Stimulated activated naive CD8-positive, alpha-beta T cell treated with anti-CD3 and anti-CD28 coated beads, Interleukin-15, amount 100 ng/mL, for 72 hours (primary cell): ENCODE measurements at regions not wholly inside any gene's neighbourhood (a gene's known extent, or its start where the extent isn't known, plus 50 kb on each side); places are given as distances from the start of the nearest gene placed in this dataset.

Source experiments
- ATAC-seq: fragments of 150-1000 bp; cut with Tn5 transposase; 2 replicates; pipeline ENCODE4 v1.10.0; 2021; ENCODE audit warnings: mild to moderate bottlenecking, moderate library complexity
- DNase-seq, 2 donors: peaks; one replicate each; pipeline ENCODE4 v3.0.0; 2021 to 2022
- H3K27ac Mint-ChIP-seq, 2 donors: one replicate each; pipeline ENCODE4 v1.8.0; 2022; ENCODE audit warnings: mild to moderate bottlenecking in 2 of 2, mixed read lengths in 2 of 2, moderate library complexity in 2 of 2
- H3K27me3 Mint-ChIP-seq: one replicate; pipeline ENCODE4 v1.8.0; 2022; ENCODE audit warnings: mixed read lengths
- H3K4me1 Mint-ChIP-seq: one replicate; pipeline ENCODE4 v1.8.0; 2022; ENCODE audit warnings: mild to moderate bottlenecking, mixed read lengths
- H3K4me3 Mint-ChIP-seq, 2 donors: one replicate each; pipeline ENCODE4 v1.8.0; 2022; ENCODE audit warnings: mild to moderate bottlenecking in 2 of 2, mixed read lengths in 2 of 2, moderate library complexity in 1 of 2
- H3K9me3 Mint-ChIP-seq, 2 donors: one replicate each; pipeline ENCODE4 v1.8.0; 2022; ENCODE audit warnings: mixed read lengths in 2 of 2

DNA sequence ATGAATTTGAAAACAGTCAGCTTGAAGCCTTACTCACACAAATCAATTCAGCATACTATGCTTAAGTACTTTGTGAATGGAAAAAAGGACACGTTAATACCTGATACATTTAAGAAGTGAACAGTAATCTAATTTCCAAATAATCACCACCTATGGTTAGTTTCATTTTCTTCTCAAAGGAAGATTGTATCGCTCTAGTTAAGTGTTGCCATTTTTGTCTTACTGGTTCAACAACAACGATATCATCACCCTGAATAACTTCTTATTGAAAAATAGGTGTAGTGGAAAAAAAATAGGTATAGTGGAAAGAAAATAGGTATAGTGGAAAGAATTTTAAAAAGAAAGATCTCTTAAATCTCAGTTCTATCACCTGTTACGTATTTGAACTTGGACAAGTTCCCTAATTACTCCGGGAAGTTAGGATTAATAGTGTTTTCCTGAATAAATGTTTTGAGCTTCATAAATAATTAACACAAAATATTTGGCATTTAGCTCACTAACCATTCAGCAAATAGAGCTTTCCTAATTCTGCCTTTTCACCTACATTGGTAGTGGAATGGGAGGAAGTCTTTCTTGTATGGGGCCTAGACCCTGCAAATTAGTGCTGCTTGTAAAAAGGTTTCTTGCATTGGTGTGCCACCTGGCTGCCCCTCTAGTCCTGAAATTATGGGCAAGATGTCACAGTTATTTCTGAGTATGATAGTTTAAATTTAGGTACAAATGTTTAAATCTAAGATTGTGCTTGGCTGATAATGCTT is 502.6 kb upstream of the NMUR2 start:
- no peak for DNase-seq
- Mint-ChIP-seq H3K27me3 (no peaks in the 10 kb centered on the region), H3K4me3 (no peak overlapping the region), H3K9me3 (peaks cover 6 to 15% of the 10 kb centered on the region in 2 donors), H3K4me1 (no peaks in the 10 kb centered on the region), H3K27ac (no peak overlapping the region)
- no peak for ATAC-seq

DNA sequence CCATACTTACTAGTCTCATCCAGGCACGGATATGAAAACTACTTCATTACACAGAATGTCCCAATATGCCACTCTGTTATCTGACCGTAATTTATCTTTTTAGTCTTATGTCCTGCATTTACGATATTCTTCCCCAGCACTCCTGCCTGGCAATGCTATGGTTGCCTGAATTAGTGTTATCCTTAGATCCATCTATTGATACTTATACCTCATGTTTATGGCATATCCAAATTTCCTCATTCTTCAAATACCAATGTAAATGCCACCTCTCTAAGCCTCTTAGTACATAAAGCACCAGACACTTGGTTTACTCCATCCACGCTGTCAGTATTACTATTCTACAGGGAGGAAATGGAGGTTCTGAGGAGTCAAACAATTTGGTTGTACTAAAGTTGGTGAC is 507.8 kb upstream of the NMUR2 start:
- Mint-ChIP-seq H3K27me3 (no peaks in the 10 kb centered on the region), H3K4me3 (no peak overlapping the region), H3K9me3 (peaks cover 6 to 15% of the 10 kb centered on the region in 2 donors), H3K4me1 (no peaks in the 10 kb centered on the region), H3K27ac (no peak overlapping the region)
- ATAC-seq (no peak), DNase-seq (no peak)

DNA sequence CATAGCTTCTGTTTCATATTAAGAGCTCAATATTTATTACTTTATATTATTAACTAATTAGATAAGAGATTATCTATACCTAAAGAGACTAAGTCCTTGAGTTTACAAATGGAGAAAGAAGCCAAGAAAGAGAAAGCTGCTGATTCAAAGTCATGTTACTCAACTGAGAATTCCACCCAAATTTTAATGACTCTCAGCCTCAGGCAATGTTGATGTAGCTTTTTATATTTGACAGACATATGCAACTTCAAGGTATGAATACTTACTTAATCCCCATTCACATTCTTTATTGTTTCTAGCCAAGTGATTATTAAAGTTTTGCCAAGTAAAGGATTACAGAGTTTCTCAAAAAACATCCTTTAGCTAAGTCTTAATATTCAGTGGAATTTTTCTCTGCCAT is 527.5 kb upstream of the NMUR2 start:
- ATAC-seq = no peak
- no peak overlapping the region for H3K27ac Mint-ChIP-seq
- H3K9me3 Mint-ChIP-seq = peaks cover 9 to 10% of the 10 kb centered on the region in 2 donors
- H3K4me1 Mint-ChIP-seq = no peaks in the 10 kb centered on the region
- DNase-seq = no peak
- H3K27me3 Mint-ChIP-seq = no peaks in the 10 kb centered on the region
- no peak overlapping the region for H3K4me3 Mint-ChIP-seq

DNA sequence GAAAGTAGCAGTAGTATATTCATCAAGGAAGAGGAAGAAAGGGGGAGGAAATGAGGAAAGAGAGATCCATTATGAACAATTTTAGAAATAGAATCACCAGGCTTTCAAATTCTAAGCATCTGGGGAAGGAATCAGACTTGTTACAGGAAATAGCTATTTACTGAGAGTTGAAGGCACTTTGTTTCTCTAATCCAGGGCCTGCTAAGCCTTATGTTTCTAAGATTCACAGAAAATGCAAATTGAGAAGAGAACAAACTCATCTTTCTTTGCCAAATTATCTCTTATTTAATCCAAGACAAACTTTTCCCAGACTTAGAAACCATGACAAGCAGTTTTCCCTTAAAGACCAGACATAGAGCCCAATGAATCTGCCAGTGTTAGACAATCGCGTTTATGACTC is 528.0 kb upstream of the NMUR2 start:
- ATAC-seq (no peak), DNase-seq (no peak)
- Mint-ChIP-seq H3K9me3 (peaks cover 13 to 14% of the 10 kb centered on the region in 2 donors), H3K27me3 (no peaks in the 10 kb centered on the region), H3K4me3 (no peak overlapping the region), H3K27ac (no peak overlapping the region), H3K4me1 (no peaks in the 10 kb centered on the region)

DNA sequence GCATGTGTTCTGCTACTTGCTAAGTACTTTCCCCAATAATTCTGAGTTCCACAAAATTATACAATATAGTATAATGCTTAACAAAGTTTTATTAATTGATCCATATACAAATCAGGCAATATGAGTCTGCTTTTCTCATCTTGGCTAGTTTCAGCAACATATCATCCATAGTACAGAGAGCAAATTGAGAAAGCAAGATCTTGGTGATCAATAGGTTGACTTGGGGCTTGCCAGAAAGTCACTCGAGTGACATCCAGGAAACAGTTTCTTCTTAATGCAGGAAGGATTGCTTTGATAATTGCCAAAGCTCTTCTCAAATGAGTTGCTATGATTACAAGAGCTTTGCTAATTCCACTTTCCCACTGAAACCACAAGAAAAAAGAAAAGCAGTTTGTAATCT is 533.6 kb upstream of the NMUR2 start:
- DNase-seq = no peak
- H3K9me3 Mint-ChIP-seq = peaks cover 15 to 17% of the 10 kb centered on the region in 2 donors
- H3K27me3 Mint-ChIP-seq = no peaks in the 10 kb centered on the region
- no peak overlapping the region for H3K4me3 Mint-ChIP-seq
- no peak overlapping the region for H3K27ac Mint-ChIP-seq
- no peaks in the 10 kb centered on the region for H3K4me1 Mint-ChIP-seq
- ATAC-seq = no peak

DNA sequence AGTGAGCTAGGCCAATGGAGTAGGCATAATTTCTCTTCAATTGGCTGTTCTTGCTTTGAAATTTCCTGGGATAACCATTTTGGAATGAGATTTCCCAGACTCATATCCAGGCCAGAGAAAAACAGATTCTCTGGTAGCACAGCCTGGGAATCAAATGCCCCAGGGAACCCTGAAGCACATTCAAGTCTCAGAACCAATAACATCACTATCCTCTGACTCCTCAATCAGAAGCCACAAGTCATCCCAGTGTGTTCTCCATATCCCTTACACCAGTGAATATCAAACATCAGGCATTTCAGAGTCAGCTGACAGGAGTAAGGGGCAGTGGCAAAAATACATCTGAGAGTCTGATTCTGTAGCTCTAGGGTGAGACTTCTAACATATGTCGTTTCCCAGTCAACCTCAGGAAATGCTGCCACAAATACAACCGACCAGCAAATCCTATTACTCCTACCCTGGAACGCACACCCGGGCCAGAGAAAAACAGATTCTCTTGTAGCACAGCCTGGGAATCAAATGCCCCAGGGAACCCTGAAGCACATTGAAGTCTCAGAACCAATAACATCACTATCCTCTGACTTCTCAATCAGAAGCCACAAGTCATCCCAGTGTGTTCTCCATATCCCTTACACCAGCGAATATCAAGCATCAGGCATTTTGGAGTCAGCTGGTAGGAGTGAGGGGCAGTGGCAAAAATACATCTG is 537.7 kb upstream of the NMUR2 start:
- Mint-ChIP-seq H3K27ac (no peak overlapping the region), H3K27me3 (no peaks in the 10 kb centered on the region), H3K4me3 (no peak overlapping the region), H3K4me1 (no peaks in the 10 kb centered on the region), H3K9me3 (peaks cover 13 to 25% of the 10 kb centered on the region in 2 donors)
- no peak for ATAC-seq
- DNase-seq = no peak

DNA sequence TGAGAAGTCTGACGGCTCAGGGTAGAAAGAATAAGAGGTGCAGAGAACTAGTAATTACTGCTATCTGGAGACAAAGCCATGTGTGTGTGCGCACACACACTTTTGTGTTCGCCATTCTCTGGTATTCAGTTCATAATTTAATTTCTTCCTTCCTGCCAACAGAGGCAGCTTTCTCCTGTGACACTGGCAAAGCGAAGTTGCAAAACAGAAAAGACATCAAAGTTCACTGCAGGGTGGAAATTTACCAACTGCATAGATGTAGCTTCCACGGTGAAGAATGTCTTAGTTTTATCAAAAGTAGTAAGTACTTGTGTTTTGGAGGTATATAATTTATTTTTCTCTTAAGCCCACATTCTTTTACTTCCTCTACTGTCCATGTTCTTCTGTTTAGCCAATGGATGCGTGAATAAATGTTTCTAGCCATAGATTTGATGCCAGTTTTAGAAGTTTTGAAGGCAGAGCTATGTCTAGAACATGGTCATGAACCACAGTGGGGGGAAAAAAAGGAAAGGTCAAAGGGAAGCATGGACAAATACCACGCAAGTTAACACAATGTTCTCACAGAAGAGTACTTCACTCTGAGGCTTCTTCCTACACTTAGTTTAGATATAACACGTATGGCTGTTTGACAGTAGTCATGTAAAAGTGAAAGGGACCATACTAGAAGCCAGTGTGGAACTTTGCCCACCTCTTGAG is 536.5 kb upstream of the GRIA1 start:
- no peak overlapping the region for H3K27ac Mint-ChIP-seq
- ATAC-seq (no peak), DNase-seq (no peak)
- H3K4me1 Mint-ChIP-seq = no peaks in the 10 kb centered on the region
- no peaks in the 10 kb centered on the region for H3K27me3 Mint-ChIP-seq
- H3K4me3 Mint-ChIP-seq = no peak overlapping the region
- H3K9me3 Mint-ChIP-seq = no peaks in the 10 kb centered on the region

DNA sequence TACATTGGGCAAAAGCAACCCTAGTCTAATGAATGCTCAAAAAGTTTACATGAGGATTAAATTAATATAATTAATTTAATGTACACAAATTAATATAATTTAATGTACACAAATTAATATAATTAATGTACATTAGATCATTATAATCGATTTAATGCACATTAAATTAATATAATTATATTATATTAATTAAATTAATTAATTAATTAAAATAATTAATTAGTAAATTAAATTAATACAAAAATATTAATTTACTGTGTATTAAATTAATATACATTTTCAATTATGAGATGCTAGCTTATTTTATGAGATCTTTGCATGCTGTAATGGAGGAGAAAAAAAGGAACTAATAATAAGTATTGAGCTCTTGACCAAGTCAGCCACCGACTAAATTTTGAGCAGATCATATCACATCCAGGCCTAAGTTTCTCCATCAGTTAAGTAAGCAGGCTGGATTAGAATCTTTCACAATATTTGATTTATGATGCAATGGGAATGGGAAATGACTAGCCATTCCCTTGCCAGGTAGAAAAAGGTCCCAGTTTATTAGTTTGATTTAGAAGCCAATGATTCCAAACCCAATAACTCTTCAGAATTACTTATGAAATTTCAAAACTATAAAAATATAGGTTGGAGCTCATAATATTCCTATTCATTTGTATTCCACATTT is 533.4 kb upstream of the GRIA1 start:
- Mint-ChIP-seq H3K4me1 (no peaks in the 10 kb centered on the region), H3K4me3 (no peak overlapping the region), H3K9me3 (no peaks in the 10 kb centered on the region), H3K27me3 (no peaks in the 10 kb centered on the region), H3K27ac (no peak overlapping the region)
- DNase-seq (no peak), ATAC-seq (no peak)

DNA sequence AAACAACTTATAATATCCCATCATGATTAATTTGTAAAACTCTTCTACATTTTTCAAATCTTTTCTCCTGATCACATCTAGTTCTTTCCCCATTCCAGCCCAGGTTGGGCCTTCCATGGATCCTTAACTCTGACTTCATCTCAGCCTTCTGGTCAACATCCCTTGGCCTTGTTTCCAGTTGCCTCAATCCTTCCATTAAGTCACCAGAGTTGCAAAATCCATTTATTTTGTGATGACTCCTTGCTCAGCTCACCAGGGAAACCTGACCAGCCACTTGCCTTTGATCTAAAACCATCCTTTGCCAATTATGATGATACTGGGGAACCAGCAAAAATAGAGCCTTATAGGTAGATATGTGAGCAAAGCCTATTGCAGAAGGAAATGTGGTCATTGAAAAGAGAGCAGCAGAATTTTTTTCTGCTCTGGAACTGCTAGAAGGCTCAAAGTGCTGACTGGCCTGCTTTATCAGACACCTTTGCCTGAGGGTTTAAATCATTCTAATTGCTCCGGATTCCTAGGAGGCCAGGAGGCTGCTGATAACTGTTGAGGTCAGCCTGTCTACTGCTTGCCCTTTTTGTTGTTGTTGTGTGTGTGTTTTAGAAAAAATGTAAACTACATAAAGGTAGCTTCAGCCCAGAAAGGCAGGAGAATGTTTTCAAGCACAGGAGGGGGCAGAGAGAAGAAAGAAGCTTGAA is 512.2 kb upstream of the GRIA1 start:
- H3K9me3 Mint-ChIP-seq = peaks cover 19 to 37% of the 10 kb centered on the region in 2 donors
- H3K4me3 Mint-ChIP-seq = no peak overlapping the region
- H3K4me1 Mint-ChIP-seq = no peaks in the 10 kb centered on the region
- H3K27me3 Mint-ChIP-seq = no peaks in the 10 kb centered on the region
- no peak for ATAC-seq
- no peak for DNase-seq
- peak overlapping the region in 1 of 2 donors; percentile 39 for H3K27ac Mint-ChIP-seq

DNA sequence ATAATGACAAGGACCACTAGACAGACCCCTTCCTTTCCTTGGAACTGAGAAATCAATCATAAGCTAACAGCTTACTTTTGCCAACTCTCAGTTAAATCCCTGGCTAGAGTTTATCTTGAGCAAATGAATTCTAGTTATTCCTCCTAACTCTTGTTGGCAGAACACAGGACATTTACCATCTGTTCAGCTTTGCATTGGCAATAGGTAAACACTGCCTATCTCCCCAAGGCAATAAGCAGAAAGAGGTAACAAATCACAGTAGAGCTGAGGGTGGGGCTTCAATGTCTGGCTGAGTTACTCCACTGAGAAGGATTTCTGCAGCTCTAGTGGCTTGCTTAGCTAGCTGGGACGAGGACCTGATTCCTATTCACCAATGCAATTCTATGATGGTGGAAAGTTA is 503.3 kb upstream of the GRIA1 start:
- DNase-seq = no peak
- no peaks in the 10 kb centered on the region for H3K27me3 Mint-ChIP-seq
- H3K4me3 Mint-ChIP-seq = no peak overlapping the region
- no peak for ATAC-seq
- H3K27ac Mint-ChIP-seq = no peak overlapping the region
- no peaks in the 10 kb centered on the region for H3K4me1 Mint-ChIP-seq
- H3K9me3 Mint-ChIP-seq = peaks cover 5 to 9% of the 10 kb centered on the region in 2 donors

DNA sequence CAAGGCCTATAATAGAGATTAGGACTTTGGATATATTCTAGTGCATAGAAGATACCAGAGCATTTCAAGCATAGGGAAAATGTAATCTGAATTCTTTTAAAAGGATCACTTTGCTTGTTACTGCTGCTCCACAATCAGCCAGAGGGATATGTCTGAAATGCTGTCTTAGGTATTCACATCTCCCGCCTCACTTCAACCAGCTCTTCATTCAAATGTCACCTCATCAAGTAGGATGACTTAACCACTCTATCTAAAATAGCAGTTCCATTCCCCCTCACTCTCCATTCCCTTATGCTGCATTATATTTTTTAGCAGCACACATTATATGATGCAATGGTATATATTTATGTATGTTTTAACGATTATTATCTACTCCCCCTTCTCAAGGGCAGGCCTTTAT is 500.3 kb upstream of the GRIA1 start:
- no peaks in the 10 kb centered on the region for H3K27me3 Mint-ChIP-seq
- H3K4me1 Mint-ChIP-seq = no peaks in the 10 kb centered on the region
- DNase-seq (no peak), ATAC-seq (no peak)
- H3K9me3 Mint-ChIP-seq = peaks cover 0 to 5% of the 10 kb centered on the region in 2 donors
- no peak overlapping the region for H3K27ac Mint-ChIP-seq
- H3K4me3 Mint-ChIP-seq = no peak overlapping the region

DNA sequence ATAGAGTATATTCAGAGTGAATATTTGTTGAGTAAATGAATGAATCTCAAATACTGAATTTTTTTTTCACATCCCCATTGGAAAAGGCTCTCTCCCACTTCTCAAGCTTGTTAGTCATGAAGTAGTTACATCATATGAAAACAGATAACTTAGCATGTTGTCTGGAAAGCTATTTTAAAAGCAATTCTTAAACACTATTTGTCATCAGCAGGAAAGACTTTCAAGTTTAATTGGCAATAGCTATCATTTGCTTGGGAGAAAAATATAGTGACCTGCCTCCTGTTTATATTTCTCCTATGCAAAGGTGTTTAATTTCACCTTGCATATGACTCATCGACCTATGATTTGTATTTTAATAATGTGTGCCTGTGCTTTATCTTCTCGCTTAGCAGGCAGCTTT is 499.8 kb upstream of the GRIA1 start:
- no peaks in the 10 kb centered on the region for H3K27me3 Mint-ChIP-seq
- H3K27ac Mint-ChIP-seq = no peak overlapping the region
- no peaks in the 10 kb centered on the region for H3K4me1 Mint-ChIP-seq
- H3K9me3 Mint-ChIP-seq = peaks cover 0 to 5% of the 10 kb centered on the region in 2 donors
- DNase-seq (no peak), ATAC-seq (no peak)
- no peak overlapping the region for H3K4me3 Mint-ChIP-seq

DNA sequence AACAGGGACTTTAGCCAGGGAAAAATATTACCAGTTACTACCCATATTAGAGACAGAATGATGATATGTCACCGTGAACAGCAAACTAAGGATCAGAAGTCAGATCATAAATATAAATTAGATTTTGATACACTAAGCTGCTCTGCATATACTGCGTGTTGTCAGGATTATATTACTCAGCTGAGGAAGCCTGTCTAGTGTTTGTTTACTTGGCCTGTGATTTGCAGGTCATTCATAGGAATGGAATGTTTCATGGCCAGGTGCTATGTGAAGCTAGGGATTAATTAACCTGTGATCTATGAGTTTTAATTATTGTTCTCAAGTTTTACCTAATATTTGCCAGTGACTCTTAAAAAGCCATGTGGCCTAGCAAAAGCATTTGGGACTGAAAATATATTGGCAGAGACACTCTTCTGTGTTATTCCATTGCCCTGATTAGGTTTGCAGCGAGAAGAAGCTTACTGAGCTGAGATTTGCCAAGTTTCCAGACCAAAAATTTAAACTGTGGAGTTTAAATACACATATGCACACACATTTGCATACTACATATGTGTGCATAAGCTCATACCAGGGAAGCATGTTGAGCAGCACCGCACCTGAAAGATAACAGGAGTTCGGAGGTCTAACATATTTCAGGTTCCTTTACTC is 496.3 kb upstream of the GRIA1 start:
- no peaks in the 10 kb centered on the region for H3K4me1 Mint-ChIP-seq
- H3K9me3 Mint-ChIP-seq = no peaks in the 10 kb centered on the region
- H3K4me3 Mint-ChIP-seq = no peak overlapping the region

DNA sequence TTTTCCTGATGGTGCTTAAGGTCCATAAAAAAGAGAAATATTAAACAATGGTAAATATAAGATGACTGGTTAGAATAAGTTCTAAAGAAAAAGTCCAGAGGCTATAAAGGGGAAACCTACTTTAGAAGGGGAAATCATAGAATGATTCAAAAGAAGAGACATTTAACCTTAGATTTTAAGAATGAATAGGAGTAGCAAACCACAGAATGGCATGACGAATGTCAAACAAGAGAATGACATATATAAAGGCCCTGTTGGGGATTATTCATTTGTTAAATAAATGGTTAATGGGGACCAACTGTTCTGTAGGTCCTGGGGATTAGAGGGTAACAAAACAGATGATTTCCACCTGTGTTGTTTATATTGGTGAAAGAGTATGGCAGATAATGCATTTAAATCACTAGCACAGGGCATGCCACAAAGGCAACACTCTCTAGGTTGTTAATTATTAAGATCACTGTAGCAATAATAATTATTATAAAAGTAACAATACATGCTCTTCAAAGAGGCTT is 495.2 kb upstream of the GRIA1 start:
- H3K27me3 Mint-ChIP-seq = no peaks in the 10 kb centered on the region
- ATAC-seq (no peak), DNase-seq (no peak)
- H3K9me3 Mint-ChIP-seq = peaks cover under 1 to 1% of the 10 kb centered on the region in 2 donors
- H3K27ac Mint-ChIP-seq = no peak overlapping the region
- no peak overlapping the region for H3K4me3 Mint-ChIP-seq
- no peaks in the 10 kb centered on the region for H3K4me1 Mint-ChIP-seq

More for the DNA sequence above, 496.3 kb upstream of the GRIA1 start:
- DNase-seq (no peak), ATAC-seq (no peak)
- no peaks in the 10 kb centered on the region for H3K27me3 Mint-ChIP-seq
- no peak overlapping the region for H3K27ac Mint-ChIP-seq

DNA sequence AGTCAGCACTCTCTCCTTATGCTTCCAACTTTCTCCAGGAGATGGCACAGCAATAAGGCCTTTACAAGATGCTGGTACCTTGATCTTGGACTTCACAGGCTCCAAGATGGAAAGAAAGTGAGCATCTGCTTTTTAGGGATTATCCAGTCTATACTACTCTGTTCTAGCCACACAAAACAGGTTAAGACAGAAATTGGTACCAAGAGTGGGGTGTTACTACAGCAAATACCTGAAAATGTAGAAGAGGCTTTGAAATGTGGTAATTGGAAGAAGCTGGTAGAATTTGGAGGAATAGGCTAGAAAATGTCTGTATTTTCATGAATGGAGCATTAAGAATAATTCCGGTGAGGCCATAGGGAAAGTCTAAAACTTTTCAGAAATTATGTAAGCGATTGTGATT is 484.8 kb upstream of the GRIA1 start:
- Mint-ChIP-seq H3K27ac (no peak overlapping the region), H3K4me1 (no peaks in the 10 kb centered on the region), H3K9me3 (peaks cover 12 to 25% of the 10 kb centered on the region in 2 donors), H3K27me3 (no peaks in the 10 kb centered on the region), H3K4me3 (no peak overlapping the region)
- DNase-seq (no peak), ATAC-seq (no peak)
